ENCODE measurements at regions not wholly inside any gene's neighbourhood (a gene's known extent, or its start where the extent isn't known, plus 50 kb on each side); places are given as distances from the start of the nearest gene placed in this dataset.

GRCh38 chr20:21583486-21584168 is 69.8 kb upstream of the NKX2-2 start:
- FAIRE-seq (no peak), DNase-seq (ENCODE audit: extremely low spot score, insufficient read length, low read depth) (no peak)

- FAIRE-seq, result no peak
- DNase-seq (ENCODE audit: extremely low spot score, insufficient read length, low read depth), result no peak
Observed at GRCh38 chr20:21577551-21577950, 63.7 kb upstream of the NKX2-2 start.

GRCh38 chr20:21575981-21576740 is 62.3 kb upstream of the NKX2-2 start:
- no peak for DNase-seq (ENCODE audit: extremely low spot score, insufficient read length, low read depth)
- FAIRE-seq, result no peak

- no peak for FAIRE-seq
Observed at GRCh38 chr20:21575167-21575566, 61.3 kb upstream of the NKX2-2 start.

GRCh38 chr20:21574443-21574842 is 60.6 kb upstream of the NKX2-2 start:
- FAIRE-seq, result no peak
- DNase-seq (ENCODE audit: extremely low spot score, insufficient read length, low read depth), result no peak

More at GRCh38 chr20:21575167-21575566, 61.3 kb upstream of the NKX2-2 start:
- no peak for DNase-seq (ENCODE audit: extremely low spot score, insufficient read length, low read depth)

GRCh38 chr20:21573259-21573658 is 59.4 kb upstream of the NKX2-2 start:
- DNase-seq (ENCODE audit: extremely low spot score, insufficient read length, low read depth) (no peak), FAIRE-seq (no peak)

GRCh38 chr20:21571841-21572690 is 58.2 kb upstream of the NKX2-2 start:
- FAIRE-seq (peak; percentile 63), DNase-seq (ENCODE audit: extremely low spot score, insufficient read length, low read depth) (no peak)

GRCh38 chr20:21570285-21570992 is 56.6 kb upstream of the NKX2-2 start:
- FAIRE-seq (no peak), DNase-seq (ENCODE audit: extremely low spot score, insufficient read length, low read depth) (no peak)

- FAIRE-seq, result no peak
- DNase-seq (ENCODE audit: extremely low spot score, insufficient read length, low read depth), result no peak
Observed at GRCh38 chr20:21569586-21569985, 55.7 kb upstream of the NKX2-2 start.

- FAIRE-seq (no peak), DNase-seq (ENCODE audit: extremely low spot score, insufficient read length, low read depth) (no peak)
Observed at GRCh38 chr20:21564127-21564773, 50.4 kb upstream of the NKX2-2 start.
